ENCODE measurements at regions not wholly inside any gene's neighbourhood (a gene's known extent, or its start where the extent isn't known, plus 50 kb on each side); places are given as distances from the start of the nearest gene placed in this dataset.
"Not testable (repeated sequence)": the region's sequence is repeated elsewhere in the genome, so short reads cannot be mapped to it uniquely, and the experiment has no call there.

DNA sequence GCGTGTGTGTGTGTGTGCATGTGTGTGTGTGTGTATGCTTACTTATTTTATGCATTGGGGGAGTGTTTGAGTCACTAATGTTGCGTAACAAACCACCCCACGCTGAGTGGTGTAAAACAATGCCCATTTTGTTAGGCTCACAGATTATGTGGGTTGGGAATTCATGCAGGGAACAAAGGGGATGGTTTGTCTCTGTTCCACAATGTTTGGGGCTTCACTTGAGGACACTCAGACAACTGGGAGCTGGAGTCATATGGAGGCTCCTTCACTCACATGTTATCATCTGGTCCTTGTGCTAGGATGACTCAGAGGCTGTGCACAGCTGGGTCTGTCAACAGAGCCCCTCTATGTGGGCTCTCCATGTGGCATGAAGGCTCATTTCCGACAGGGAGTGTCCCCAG is 51.3 kb upstream of the LARGE1 start:
- DNase-seq (ENCODE audit: low read depth in 4 of 4, low spot score in 3 of 4) = no peak

DNA sequence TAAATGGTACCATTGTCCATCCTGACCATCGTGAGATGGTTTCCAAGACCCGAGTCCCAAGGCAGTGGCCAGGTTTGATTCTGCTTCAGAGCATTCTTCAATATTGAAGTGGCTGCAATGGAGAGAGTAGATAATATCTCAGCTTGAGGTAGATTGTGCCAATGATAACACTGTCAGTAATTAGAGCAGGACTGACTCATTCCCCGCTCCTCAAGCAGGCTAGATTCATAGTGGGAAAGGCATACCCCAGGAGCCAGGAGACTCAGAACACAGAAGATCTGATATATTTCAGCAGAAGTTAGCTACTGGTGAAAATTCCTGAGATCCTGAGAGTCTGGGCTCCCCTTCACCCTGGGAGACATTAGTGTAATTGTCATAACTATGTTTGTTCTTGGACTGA is 55.6 kb upstream of the LARGE1 start:
- DNase-seq (ENCODE audit: low read depth in 4 of 4, low spot score in 3 of 4) = no peak

DNA sequence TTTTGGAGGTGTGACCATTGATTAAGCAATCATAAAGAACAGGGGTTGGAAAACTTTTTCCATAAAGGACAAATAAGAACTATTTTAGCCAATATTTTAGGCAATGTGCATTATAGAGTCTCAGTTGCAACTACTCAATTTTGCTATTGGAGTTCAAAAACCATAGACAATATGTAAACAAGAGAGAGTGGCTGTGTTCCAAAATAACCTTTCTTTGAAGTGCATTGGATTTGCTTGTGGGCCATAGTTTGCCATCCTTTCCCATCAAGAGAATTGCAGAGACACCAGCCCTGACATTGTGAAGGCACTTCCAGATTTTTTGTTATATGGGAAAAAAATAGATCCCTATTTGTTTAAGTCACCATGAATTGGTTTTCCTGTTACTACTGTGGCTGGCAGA is 63.3 kb upstream of the LARGE1 start:
- no peak for DNase-seq (ENCODE audit: low read depth in 4 of 4, low spot score in 3 of 4)

DNA sequence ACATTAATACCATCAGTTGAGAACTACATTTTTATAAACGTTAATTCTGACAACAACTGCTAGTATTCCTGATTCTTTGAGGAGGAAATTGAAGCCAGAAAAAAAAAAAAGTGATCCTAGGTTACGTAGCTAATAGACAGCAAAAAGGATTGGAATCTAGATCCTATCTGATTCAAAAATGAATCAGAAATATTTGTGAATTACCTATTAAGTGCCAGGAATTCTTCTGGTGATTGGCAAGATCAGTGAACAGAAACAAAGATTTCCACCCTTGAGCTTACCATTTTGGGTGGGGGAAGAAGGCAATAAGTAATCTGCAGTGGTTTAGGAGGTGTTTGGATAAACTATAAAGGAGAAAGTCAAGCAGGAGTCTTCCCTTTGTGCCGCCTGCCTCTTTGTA is 63.9 kb upstream of the LARGE1 start:
- no peak for DNase-seq (ENCODE audit: low read depth in 4 of 4, low spot score in 3 of 4)

DNA sequence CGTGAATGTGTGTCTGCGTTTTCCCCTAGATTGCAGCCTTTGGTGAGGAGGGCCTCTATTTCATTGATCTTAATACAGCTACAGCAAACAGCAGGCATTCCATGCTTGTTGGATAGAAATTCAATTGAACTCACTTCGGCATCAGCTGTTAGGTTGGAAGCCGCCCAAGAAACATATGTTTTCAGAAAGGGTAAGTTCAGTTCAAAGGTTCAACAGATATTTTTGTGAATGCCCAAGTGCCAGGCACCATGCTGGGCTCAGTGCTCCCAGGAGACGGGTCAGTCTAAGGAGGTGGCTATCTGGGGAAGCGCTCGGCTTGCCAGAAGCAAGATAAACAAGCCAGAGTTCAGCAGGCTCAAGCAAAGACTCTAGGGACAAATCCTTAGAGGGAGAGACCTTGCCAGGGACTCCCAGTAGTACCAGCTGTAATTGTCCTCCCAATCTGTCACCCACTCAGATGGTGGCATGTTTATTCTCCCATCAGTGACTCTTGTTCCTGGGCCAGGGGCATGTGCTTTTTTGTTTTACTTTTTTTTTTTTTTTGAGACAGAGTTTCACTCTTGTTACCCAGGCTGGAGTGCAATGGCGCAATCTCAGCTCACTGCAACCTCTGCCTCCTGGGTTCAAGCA is 64.5 kb upstream of the LARGE1 start:
- no peak for DNase-seq (ENCODE audit: low read depth in 4 of 4, low spot score in 3 of 4)

DNA sequence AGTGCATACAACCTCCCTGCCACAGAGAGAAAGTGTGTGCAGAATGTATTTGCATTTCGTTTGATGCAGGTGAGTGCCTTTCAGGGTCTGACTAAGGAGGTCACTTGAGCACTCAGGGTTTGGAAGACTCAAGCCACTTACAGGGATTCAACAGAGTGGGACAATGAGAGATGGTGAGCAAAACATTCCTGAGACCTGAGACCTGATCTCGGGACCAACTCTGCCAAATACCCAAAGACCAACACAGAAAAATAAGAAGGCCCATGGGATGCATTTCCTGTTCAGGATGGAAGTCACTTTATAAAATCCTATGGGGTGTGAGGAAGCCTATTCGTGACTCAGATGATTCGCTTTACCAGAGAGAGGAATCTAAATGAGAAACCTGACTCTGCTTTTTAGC is 65.2 kb upstream of the LARGE1 start:
- no peak for DNase-seq (ENCODE audit: low read depth in 4 of 4, low spot score in 3 of 4)

DNA sequence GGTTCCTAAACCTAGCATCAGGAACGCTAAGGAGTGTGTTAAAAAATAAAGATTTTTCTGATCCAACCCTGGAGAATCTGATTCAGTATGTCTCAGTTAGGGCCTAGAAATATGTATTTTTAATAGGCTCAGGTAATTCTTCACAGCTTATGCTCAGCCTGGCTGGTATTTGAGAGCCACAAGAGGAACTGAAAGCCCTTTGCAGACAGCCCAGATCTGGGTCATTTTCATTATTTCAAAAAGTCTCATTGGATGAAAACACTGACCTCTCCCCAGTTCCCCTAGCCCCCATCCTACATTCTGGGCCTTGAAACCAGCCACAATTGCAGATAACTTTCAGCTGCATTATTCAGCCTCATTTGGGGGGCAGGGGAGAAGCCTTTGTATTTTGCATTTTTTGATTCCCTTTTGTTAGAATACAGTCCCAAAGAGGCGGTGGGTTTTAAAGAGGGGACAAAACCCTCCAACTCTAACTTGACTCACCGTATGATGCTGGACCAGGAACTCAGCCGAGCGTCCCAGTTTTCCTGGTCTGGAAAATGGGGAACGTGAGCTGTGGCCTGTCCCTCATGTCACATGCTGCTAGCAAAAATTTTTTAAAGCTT is 66.0 kb upstream of the LARGE1 start:
- DNase-seq (ENCODE audit: low read depth in 4 of 4, low spot score in 3 of 4) = no peak

DNA sequence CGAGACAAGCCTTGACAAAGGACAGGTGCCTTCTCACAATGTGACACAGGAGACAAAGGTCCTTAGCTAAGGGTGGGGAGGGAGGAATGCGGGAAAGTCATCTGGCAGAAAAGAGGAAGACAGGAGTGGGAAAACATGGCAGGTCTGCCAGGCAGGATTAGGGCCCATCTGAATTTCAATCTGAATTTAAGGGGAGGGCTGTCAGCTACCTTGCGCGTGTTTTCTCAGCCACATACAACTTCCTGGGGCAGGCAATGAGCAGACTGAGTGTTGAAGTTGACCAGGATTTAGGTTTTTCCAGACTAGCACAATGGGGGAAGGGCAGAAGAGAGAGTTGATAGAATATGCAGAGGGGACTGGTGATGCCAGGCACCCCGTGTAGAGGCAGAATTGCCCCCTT is 66.7 kb upstream of the LARGE1 start:
- DNase-seq (ENCODE audit: low read depth in 4 of 4, low spot score in 3 of 4) = no peak

DNA sequence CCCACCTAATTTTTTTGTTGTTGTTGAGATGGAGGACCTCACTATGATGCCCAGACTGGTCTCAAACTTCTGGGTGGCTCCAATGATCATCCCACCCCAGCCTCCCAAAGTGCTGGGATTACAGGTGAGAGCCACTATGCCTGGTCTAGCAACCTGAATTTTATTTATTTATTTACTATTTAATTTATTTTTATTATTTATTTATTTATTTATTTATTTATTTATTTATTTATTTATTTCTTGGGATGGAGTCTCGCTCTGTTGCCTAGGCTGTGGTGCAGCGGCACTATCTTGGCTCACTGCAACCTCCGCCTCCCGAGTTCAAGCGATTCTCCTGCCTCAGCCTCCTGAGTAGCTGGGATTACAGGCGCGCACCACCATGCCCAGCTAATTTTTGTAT is 69.0 kb upstream of the LARGE1 start:
- not testable (repeated sequence) for DNase-seq (ENCODE audit: low read depth in 4 of 4, low spot score in 3 of 4)

DNA sequence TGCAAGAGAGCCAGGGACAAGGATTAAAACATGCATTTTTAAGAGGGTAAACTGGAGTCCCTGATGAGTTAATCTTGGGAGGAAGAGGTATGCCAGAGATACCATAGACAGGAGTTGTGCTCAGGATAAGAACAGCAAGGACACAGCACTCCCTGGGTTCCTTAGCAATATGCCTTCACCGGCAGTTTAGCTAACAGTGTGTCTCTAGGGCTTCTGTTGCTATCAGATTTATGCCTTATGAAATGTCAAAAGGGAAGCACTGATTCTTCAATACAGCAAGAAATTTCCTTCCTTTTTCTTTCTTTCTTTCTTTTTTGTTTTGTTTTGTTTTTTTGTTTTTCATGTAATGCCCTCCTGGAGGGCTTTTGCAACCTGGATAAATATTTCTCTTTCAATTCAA is 71.3 kb upstream of the LARGE1 start:
- DNase-seq (ENCODE audit: low read depth in 4 of 4, low spot score in 3 of 4) = no peak

DNA sequence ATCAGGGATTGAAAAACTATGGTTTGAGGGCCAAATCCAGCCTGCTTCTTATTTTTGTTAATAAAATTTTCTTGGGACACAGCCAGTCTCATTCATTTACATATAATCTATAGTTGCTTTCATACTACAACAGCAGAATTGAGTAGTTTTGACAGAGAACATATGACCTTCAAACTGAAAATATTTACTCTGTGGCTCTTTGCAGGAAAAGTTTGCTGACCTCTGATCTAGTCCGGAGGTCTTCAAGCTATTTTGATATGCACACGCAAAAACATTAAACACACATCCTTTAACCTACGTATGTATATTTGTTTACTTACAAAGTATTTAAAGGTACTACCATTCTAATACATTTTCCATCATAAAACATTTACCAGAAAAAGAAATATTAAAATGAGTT is 76.5 kb upstream of the LARGE1 start:
- DNase-seq (ENCODE audit: low read depth in 4 of 4, low spot score in 3 of 4) = no peak

DNA sequence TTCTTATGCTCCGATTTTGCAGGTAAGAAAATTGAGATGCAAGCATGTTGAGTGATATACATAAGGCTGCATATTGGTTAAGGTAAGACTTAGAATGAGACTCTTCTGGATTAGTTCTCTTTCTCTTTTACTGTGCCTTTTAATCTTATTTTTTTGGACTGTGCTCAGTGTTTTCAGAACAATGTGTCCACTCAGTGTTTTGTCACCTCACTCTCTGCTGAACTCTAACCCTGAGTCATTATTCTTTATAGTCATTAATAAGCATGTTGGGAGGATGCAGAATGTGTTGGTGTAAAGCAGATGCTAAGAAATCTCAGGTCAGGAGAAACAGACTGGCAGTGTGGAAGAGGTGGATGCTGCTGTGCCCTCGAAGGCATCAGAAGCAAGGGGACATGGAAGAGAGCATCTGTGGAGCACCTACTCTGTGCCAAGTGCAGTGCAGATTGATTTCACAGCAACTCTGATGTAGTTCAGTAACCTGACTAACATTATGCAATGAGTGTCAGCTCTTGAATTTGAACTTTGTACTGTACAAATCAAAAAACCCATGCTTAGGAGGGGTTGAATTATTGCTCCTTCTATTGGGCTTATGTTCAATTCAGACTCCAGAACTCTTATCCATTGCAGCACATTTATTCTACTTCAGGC is 80.7 kb upstream of the LARGE1 start:
- no peak for DNase-seq (ENCODE audit: low read depth in 4 of 4, low spot score in 3 of 4)

DNA sequence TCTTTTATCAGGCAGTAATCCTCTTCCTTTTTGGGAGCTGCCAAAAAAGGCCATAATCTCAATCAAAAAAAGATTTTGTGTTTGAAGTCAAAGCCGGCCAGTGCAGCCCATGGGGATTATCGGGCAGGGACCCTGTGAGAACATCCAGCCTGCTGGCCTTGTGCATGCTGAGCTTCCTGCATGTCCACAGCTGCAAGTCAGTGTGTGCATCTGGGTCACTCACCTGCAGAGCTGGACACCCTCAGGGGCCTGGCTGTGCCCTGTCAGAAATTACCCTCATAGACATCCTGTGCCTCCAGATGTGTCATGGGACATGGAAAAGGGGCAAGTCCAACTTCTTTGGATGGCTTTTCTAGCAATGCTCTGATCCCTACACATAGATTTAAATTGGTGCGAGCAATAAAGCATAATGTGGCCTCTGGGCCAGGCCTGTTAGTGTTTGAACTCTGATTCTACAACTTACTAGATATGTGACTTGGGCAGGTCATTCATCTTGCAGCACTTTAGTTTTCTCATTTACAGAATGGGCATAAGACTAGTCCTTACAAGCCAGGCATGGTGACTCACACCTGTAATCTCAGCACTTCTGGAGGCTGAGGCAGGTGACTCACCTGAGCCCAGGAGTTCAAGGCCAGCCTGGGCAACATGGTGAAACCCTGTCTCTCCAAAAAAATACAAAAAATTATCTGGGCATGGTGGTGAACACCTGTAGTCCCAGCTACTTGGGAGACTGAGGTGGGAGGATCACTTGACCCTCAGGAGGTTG is 81.6 kb upstream of the LARGE1 start:
- DNase-seq (ENCODE audit: low read depth in 4 of 4, low spot score in 3 of 4) = no peak

DNA sequence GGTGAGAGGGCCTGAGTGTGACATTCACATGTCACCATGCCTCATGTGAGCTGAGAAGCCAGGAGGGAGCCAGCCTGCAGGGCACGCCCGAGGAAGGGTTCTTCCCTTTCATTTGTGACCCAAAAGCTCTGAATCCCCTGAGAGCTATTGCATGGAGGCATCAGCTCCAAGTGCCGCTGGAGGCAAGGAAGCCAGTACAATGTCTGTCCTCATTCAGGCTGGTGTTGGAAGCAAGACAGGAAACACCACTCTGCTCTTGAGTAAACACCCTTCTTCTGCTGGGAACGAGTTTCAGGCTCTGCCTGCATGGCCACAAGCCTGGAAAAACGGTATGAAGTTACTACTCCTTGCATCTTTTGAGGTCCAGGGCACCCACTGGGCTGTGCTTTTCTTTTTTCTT is 83.8 kb upstream of the LARGE1 start:
- DNase-seq (ENCODE audit: low read depth in 4 of 4, low spot score in 3 of 4) = no peak

DNA sequence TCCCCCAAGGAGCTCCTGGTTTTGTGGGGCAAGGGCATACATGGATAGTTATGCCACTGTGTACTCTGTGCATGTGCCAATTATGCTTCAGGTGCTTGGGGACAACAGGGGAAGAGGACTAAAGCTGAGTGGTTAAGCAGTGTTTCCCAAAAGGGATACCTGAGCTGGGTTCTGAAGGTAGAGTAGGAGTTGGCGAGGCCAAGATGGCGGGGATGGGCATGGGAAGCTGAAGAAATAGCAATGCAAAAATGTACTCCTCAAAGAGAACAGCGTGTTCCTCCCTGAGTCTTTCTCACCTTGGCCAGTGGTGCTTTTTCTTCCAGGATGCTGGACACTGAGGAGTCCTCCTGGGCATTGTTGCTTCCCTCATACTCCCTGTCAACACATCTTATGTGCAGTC is 90.0 kb upstream of the LARGE1 start:
- DNase-seq (ENCODE audit: low read depth in 4 of 4, low spot score in 3 of 4) = no peak

DNA sequence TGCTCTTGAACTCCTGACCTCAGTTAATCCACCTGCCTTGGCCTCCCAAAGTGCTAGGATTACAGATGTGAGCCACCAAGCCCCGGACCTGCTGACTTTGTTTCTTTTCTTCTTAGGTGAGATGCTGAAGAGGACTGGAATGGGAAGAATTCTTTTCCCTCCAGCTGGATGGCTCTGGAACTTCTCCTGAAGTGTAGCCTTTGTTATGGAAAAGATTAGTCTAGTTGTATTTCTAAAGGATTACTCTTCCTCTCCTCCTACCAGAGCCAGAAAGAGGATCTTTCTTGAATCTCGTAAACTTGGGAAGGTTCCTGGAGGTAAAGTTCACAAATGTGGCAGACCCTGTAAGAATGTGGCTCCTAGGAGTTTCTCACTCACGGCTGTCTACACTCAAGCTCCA is 95.4 kb upstream of the LARGE1 start:
- no peak for DNase-seq (ENCODE audit: low read depth in 4 of 4, low spot score in 3 of 4)

DNA sequence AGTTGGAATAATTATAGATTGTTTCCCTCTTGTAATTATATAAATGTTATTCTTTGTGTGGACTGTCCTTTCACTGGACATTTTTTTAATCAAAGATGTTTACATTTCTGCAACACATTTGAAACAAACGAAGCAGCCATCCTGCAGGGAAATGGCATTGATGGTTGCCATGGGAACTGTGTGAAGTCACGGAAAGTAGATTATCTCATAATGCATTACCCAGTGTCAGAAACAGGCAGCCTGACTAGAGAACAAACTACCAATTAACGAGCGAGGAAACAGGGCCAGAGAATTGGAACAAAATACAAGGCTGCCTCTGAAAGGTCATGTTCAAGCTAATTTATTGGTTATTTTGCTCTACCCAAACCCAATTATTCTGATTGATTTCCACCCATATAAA is 96.9 kb upstream of the LARGE1 start:
- no peak for DNase-seq (ENCODE audit: low read depth in 4 of 4, low spot score in 3 of 4)

DNA sequence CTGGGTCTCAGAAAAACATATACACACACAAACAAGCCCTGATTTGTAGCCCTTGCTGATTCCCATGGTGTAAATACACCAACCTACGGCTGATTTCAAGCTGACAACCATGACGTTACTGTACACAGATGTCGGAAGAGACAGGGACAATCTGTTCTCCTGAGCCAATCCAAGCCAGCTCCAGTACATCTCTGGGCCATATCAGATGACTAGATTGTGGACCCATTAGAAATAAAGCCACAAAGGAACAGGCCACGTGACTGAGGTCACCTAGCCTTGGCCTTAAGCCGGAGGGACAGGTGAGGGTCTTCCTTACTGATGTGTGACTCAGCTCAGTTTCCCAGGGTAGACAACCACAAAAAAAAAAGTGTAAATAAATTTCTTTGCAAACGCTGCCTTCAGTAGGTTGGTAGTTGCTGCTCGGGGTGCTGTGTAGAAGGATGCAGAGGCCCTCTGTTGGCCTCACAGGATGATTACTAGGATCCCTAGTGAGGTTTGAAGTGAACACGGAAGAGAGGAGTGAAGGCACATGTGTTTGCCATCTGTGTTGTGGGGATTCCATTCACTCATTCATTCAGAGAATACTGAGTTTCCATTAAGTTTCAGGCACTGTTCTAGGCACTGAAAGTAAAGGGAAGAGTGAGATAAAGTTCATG is 99.0 kb upstream of the LARGE1 start:
- no peak for DNase-seq (ENCODE audit: low read depth in 4 of 4, low spot score in 3 of 4)

DNA sequence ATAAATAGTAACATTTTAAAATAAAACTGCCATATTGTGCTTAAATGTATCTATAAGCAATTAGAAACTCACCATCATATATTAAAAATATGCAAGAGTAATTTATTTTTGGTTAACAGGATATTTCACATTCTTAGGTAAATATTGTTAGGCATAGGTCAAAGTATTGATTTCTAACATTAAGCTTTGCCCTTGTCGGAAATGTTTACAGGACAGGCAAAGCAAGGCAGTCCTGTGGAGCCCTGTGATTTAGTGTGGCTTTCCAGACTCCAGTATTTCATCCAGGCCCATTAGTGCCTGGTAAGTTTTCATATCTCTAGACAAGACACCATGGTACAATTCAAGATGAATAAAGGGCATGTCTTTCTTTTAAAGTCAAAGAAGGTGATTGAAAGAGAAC is 114.9 kb upstream of the LARGE1 start:
- DNase-seq (ENCODE audit: low read depth in 4 of 4, low spot score in 3 of 4) = no peak

DNA sequence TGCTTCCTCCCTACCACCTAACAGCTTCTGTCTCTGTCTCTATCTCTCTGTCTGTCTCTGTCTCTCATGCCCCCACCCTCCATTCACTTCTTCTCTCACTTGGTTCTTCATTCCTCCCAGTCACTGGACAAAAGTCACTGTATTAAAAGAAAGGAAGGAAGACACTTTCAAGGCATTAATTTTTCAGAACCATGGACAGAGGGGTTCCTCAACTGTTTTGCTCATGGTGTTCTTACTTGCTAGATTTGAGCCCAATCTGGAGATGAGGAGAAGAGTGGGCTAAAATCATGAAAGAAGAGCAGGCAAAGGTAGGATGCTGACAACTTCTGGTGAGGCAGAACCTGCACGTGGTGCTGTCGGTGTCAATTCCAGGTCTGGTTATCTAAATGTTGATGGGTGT is 116.7 kb upstream of the LARGE1 start:
- DNase-seq (ENCODE audit: low read depth in 4 of 4, low spot score in 3 of 4) = peak; percentile 7 to 41 (median 33)

Data from right renal pelvis (tissue), 4 donors.